WTC11 (cell line): ENCODE measurements at regions not wholly inside any gene's neighbourhood (a gene's known extent, or its start where the extent isn't known, plus 50 kb on each side); places are given as distances from the start of the nearest gene placed in this dataset.

Experiments used
- ATF2 ChIP-seq: sonication (generic); formaldehyde crosslinking; IDR thresholded peaks from 2 replicates; pipeline ENCODE4 v1.8.1; 2022; ENCODE audit warnings: low read depth, missing genetic modification reagents, borderline replicate concordance
- CBFB ChIP-seq: sonication (generic); formaldehyde crosslinking; IDR thresholded peaks from 2 replicates; pipeline ENCODE4 v1.8.1; 2022; ENCODE audit warnings: mild to moderate bottlenecking, low read depth, missing genetic modification reagents
- CREB1 ChIP-seq: sonication (generic); formaldehyde crosslinking; IDR thresholded peaks from 2 replicates; pipeline ENCODE4 v1.8.0; 2023; ENCODE audit warnings: mild to moderate bottlenecking, missing genetic modification reagents
- CTCF ChIP-seq: fragments of 200-600 bp; IDR thresholded peaks from 2 replicates; pipeline ENCODE4 v1.8.0; 2022; ENCODE audit warnings: antibody characterized with exemption
- ELF4 ChIP-seq: sonication (generic); formaldehyde crosslinking; IDR thresholded peaks from 2 replicates; pipeline ENCODE4 v1.8.1; 2022; ENCODE audit warnings: low read depth, mild to moderate bottlenecking, moderate library complexity, missing genetic modification reagents
- GTF2I ChIP-seq: fragments of 250-450 bp; sonication (Bioruptor Pico); conservative IDR thresholded peaks from 2 replicates; pipeline ENCODE4 v1.4.0; 2021; ENCODE audit warnings: mild to moderate bottlenecking
- JUN ChIP-seq: sonication (generic); formaldehyde crosslinking; IDR thresholded peaks from 2 replicates; pipeline ENCODE4 v1.8.0; 2023; ENCODE audit warnings: mild to moderate bottlenecking, missing genetic modification reagents
- NFE2L1 ChIP-seq: sonication (generic); formaldehyde crosslinking; IDR thresholded peaks from 2 replicates; pipeline ENCODE4 v1.8.1; 2023; ENCODE audit warnings: missing genetic modification reagents
- TEAD4 ChIP-seq: sonication (generic); formaldehyde crosslinking; IDR thresholded peaks from 2 replicates; pipeline ENCODE4 v1.8.0; 2022; ENCODE audit warnings: mild to moderate bottlenecking, missing genetic modification reagents
- USF1 ChIP-seq: sonication (generic); formaldehyde crosslinking; IDR thresholded peaks from 2 replicates; pipeline ENCODE4 v1.8.0; 2022; ENCODE audit warnings: mild to moderate bottlenecking, missing genetic modification reagents
- ZNF232 ChIP-seq: sonication (generic); formaldehyde crosslinking; IDR thresholded peaks from 2 replicates; pipeline ENCODE4 v1.8.0; 2022; ENCODE audit warnings: mild to moderate bottlenecking, missing genetic modification reagents
- TF ChIP-seq, protein P1 (sequence below): sonication (generic); formaldehyde crosslinking; IDR thresholded peaks from 2 replicates; pipeline ENCODE4 v1.8.1; 2023; ENCODE audit warnings: mild to moderate bottlenecking, missing genetic modification reagents, borderline replicate concordance
- TF ChIP-seq, protein P2 (sequence below): sonication (generic); formaldehyde crosslinking; IDR thresholded peaks from 2 replicates; pipeline ENCODE4 v1.8.1; 2023; ENCODE audit warnings: mild to moderate bottlenecking, missing genetic modification reagents, moderate library complexity
- TF ChIP-seq, protein P3 (sequence below): sonication (generic); formaldehyde crosslinking; IDR thresholded peaks from 2 replicates; pipeline ENCODE4 v1.8.0; 2022; ENCODE audit warnings: missing genetic modification reagents

DNA sequence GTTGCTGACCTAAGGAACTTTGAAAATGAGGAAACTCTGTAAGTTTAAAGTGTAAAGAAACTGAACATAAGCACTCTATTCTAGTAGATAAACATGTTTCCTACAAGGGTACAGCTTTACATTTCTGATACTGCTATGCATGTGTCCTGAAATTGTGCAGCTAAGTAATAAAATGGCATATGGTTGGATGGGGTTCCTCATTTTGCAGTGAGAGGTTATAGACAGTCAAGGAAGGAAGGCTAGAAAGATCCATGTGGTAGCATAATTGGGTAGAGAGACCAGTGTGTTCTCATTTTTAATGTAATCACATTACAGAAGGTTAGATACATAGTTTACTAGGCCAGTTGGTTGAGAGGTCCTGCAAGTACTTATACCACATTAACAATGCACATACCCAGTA is 477.0 kb downstream of the TMEM121 start:
- TF ChIP-seq JUN (CRISPR knock-in tag): no peak
- no peak for TF ChIP-seq CTCF
- TF ChIP-seq GTF2I (CRISPR knock-in tag): no peak
- TF ChIP-seq CREB1 (CRISPR knock-in tag): no peak
- TF ChIP-seq USF1 (CRISPR knock-in tag): no peak
- TF ChIP-seq, protein P1, sequence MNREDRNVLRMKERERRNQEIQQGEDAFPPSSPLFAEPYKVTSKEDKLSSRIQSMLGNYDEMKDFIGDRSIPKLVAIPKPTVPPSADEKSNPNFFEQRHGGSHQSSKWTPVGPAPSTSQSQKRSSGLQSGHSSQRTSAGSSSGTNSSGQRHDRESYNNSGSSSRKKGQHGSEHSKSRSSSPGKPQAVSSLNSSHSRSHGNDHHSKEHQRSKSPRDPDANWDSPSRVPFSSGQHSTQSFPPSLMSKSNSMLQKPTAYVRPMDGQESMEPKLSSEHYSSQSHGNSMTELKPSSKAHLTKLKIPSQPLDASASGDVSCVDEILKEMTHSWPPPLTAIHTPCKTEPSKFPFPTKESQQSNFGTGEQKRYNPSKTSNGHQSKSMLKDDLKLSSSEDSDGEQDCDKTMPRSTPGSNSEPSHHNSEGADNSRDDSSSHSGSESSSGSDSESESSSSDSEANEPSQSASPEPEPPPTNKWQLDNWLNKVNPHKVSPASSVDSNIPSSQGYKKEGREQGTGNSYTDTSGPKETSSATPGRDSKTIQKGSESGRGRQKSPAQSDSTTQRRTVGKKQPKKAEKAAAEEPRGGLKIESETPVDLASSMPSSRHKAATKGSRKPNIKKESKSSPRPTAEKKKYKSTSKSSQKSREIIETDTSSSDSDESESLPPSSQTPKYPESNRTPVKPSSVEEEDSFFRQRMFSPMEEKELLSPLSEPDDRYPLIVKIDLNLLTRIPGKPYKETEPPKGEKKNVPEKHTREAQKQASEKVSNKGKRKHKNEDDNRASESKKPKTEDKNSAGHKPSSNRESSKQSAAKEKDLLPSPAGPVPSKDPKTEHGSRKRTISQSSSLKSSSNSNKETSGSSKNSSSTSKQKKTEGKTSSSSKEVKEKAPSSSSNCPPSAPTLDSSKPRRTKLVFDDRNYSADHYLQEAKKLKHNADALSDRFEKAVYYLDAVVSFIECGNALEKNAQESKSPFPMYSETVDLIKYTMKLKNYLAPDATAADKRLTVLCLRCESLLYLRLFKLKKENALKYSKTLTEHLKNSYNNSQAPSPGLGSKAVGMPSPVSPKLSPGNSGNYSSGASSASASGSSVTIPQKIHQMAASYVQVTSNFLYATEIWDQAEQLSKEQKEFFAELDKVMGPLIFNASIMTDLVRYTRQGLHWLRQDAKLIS (CRISPR knock-in tag): no peak
- TF ChIP-seq, protein P2, sequence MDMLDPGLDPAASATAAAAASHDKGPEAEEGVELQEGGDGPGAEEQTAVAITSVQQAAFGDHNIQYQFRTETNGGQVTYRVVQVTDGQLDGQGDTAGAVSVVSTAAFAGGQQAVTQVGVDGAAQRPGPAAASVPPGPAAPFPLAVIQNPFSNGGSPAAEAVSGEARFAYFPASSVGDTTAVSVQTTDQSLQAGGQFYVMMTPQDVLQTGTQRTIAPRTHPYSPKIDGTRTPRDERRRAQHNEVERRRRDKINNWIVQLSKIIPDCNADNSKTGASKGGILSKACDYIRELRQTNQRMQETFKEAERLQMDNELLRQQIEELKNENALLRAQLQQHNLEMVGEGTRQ (CRISPR knock-in tag): no peak
- TF ChIP-seq, protein P3, sequence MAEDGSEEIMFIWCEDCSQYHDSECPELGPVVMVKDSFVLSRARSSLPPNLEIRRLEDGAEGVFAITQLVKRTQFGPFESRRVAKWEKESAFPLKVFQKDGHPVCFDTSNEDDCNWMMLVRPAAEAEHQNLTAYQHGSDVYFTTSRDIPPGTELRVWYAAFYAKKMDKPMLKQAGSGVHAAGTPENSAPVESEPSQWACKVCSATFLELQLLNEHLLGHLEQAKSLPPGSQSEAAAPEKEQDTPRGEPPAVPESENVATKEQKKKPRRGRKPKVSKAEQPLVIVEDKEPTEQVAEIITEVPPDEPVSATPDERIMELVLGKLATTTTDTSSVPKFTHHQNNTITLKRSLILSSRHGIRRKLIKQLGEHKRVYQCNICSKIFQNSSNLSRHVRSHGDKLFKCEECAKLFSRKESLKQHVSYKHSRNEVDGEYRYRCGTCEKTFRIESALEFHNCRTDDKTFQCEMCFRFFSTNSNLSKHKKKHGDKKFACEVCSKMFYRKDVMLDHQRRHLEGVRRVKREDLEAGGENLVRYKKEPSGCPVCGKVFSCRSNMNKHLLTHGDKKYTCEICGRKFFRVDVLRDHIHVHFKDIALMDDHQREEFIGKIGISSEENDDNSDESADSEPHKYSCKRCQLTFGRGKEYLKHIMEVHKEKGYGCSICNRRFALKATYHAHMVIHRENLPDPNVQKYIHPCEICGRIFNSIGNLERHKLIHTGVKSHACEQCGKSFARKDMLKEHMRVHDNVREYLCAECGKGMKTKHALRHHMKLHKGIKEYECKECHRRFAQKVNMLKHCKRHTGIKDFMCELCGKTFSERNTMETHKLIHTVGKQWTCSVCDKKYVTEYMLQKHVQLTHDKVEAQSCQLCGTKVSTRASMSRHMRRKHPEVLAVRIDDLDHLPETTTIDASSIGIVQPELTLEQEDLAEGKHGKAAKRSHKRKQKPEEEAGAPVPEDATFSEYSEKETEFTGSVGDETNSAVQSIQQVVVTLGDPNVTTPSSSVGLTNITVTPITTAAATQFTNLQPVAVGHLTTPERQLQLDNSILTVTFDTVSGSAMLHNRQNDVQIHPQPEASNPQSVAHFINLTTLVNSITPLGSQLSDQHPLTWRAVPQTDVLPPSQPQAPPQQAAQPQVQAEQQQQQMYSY (CRISPR knock-in tag): no peak
- TF ChIP-seq CBFB (CRISPR knock-in tag): no peak
- no peak for TF ChIP-seq TEAD4 (CRISPR knock-in tag)
- no peak for TF ChIP-seq ZNF232 (CRISPR knock-in tag)
- no peak for TF ChIP-seq ELF4
- no peak for TF ChIP-seq ATF2 (CRISPR knock-in tag)
- TF ChIP-seq NFE2L1 (CRISPR knock-in tag): no peak
